Activated CD8-positive, alpha-beta memory T cell treated with anti-CD3 and anti-CD28 coated beads for 36 hours (primary cell): ENCODE measurements at regions not wholly inside any gene's neighbourhood (a gene's known extent, or its start where the extent isn't known, plus 50 kb on each side); places are given as distances from the start of the nearest gene placed in this dataset.

ENCODE experiments used
- CTCF ChIA-PET: fragments of 350-600 bp; sonication (Branson Sonifier 250); formaldehyde crosslinking; loops from one replicate; lab custom pipeline; 2021; ENCODE audit warnings: antibody characterized with exemption; lab: Charles Lee
- POLR2A ChIA-PET: fragments of 350-600 bp; sonication (Branson Sonifier 250); formaldehyde crosslinking; loops from one replicate; lab custom pipeline; 2021; ENCODE audit warnings: antibody characterized with exemption; lab: Charles Lee

GRCh38 chr6:140993515-140993914 lies 1139.2 kb upstream of the GJE1 start:
- ChIA-PET CTCF (no interaction called here), POLR2A (no interaction called here)

GRCh38 chr6:140992678-140993077 lies 1140.0 kb upstream of the GJE1 start:
- ChIA-PET CTCF (no interaction called here), POLR2A (no interaction called here)

GRCh38 chr6:140988780-140989179 lies 1143.9 kb upstream of the GJE1 start:
- POLR2A ChIA-PET = no interaction called here
- CTCF ChIA-PET = no interaction called here

- CTCF ChIA-PET = no interaction called here
- POLR2A ChIA-PET = no interaction called here
These were observed 1145.2 kb upstream of the GJE1 start for GRCh38 chr6:140987364-140988155.

GRCh38 chr6:140985679-140986275 lies 1146.9 kb upstream of the GJE1 start:
- POLR2A ChIA-PET = no interaction called here
- CTCF ChIA-PET = no interaction called here

- ChIA-PET CTCF (no interaction called here), POLR2A (no interaction called here)
These were observed 1152.3 kb upstream of the GJE1 start for GRCh38 chr6:140980265-140980887.

- CTCF ChIA-PET = no interaction called here
- POLR2A ChIA-PET = no interaction called here
These were observed 1153.1 kb upstream of the GJE1 start for GRCh38 chr6:140979642-140980091.

- POLR2A ChIA-PET = no interaction called here
- CTCF ChIA-PET = no interaction called here
These were observed 1155.3 kb upstream of the GJE1 start for GRCh38 chr6:140977403-140977802.

GRCh38 chr6:140976806-140977205 lies 1155.9 kb upstream of the GJE1 start:
- CTCF ChIA-PET = no interaction called here

GRCh38 chr6:140970485-140970884 lies 1162.2 kb upstream of the GJE1 start:
- POLR2A ChIA-PET = no interaction called here
- CTCF ChIA-PET = no interaction called here

More at GRCh38 chr6:140976806-140977205, 1155.9 kb upstream of the GJE1 start:
- POLR2A ChIA-PET = no interaction called here

- POLR2A ChIA-PET = no interaction called here
- CTCF ChIA-PET = no interaction called here
These were observed 1164.7 kb upstream of the GJE1 start for GRCh38 chr6:140968062-140968461.

GRCh38 chr6:140966676-140967075 lies 1166.0 kb upstream of the GJE1 start:
- CTCF ChIA-PET = no interaction called here
- POLR2A ChIA-PET = no interaction called here

- ChIA-PET CTCF (no interaction called here), POLR2A (no interaction called here)
These were observed 1172.2 kb upstream of the GJE1 start for GRCh38 chr6:140960566-140960965.

- POLR2A ChIA-PET = no interaction called here
- CTCF ChIA-PET = no interaction called here
These were observed 1175.3 kb upstream of the GJE1 start for GRCh38 chr6:140957386-140957785.

GRCh38 chr6:140956571-140957369 lies 1176.0 kb upstream of the GJE1 start:
- ChIA-PET CTCF (no interaction called here), POLR2A (no interaction called here)

- POLR2A ChIA-PET = no interaction called here
These were observed 1192.3 kb upstream of the GJE1 start for GRCh38 chr6:140940251-140940925.

GRCh38 chr6:140932909-140933308 lies 1199.8 kb upstream of the GJE1 start:
- ChIA-PET POLR2A (no interaction called here), CTCF (no interaction called here)

More at GRCh38 chr6:140940251-140940925, 1192.3 kb upstream of the GJE1 start:
- CTCF ChIA-PET = no interaction called here

- ChIA-PET CTCF (no interaction called here), POLR2A (no interaction called here)
These were observed 1201.1 kb upstream of the GJE1 start for GRCh38 chr6:140931581-140931980.

GRCh38 chr6:140929121-140929520 lies 1203.6 kb upstream of the GJE1 start:
- ChIA-PET POLR2A (no interaction called here), CTCF (no interaction called here)
